CD4-positive, alpha-beta memory T cell (primary cell): ENCODE measurements at regions not wholly inside any gene's neighbourhood (a gene's known extent, or its start where the extent isn't known, plus 50 kb on each side); places are given as distances from the start of the nearest gene placed in this dataset.

Source experiments
- CTCF ChIA-PET: fragments of 350-600 bp; sonication (Branson Sonifier 250); formaldehyde crosslinking; loops from one replicate; lab custom pipeline; 2021; ENCODE audit warnings: inconsistent platforms; ENCODE audit not compliant: partially characterized antibody; lab: Charles Lee
- POLR2A ChIA-PET: fragments of 350-600 bp; sonication (Branson Sonifier 250); formaldehyde crosslinking; loops from one replicate; lab custom pipeline; 2021; ENCODE audit not compliant: partially characterized antibody; lab: Charles Lee
- DNase-seq, 5 donors: peaks; one replicate each; pipeline versions ENCODE4 v3.0.0 to v3.0.0-alpha.2; 2020 to 2022; ENCODE audit warnings: mixed read lengths in 1 of 5
- H3K27ac ChIP-seq: one replicate; pipeline ENCODE4 v1.7.0; 2013; ENCODE audit warnings: low read depth, low read length
- H3K27me3 ChIP-seq: 2 replicates; pipeline ENCODE4 v1.7.0; 2013; ENCODE audit warnings: mild to moderate bottlenecking, low read length, moderate library complexity; ENCODE audit not compliant: insufficient read depth
- H3K36me3 ChIP-seq: 2 replicates; pipeline ENCODE4 v1.7.0; 2013; ENCODE audit warnings: mild to moderate bottlenecking, low read length, moderate library complexity; ENCODE audit not compliant: insufficient read depth
- H3K4me1 ChIP-seq: 2 replicates; pipeline ENCODE4 v1.7.0; 2013; ENCODE audit warnings: mild to moderate bottlenecking, low read length, moderate library complexity; ENCODE audit not compliant: insufficient read depth
- H3K4me3 ChIP-seq, 2 donors: one replicate each; pipeline ENCODE4 v1.7.0; 2013; ENCODE audit warnings: low read length in 2 of 2, mild to moderate bottlenecking in 1 of 2
- H3K9me3 ChIP-seq, 2 donors: one replicate each; pipeline ENCODE4 v1.7.0; 2013; ENCODE audit warnings: low read length in 2 of 2, control low read depth in 1 of 2; ENCODE audit not compliant: control insufficient read depth in 1 of 2
- H3K27ac Mint-ChIP-seq, 7 donors: one replicate each; pipeline ENCODE4 v1.8.0; 2020 to 2021; ENCODE audit warnings: mixed read lengths in 7 of 7, mild to moderate bottlenecking in 6 of 7, inconsistent platforms in 3 of 7, moderate library complexity in 3 of 7
- H3K27me3 Mint-ChIP-seq, 2 donors: one replicate each; pipeline ENCODE4 v1.8.0; 2020 to 2021; ENCODE audit warnings: mixed read lengths in 2 of 2
- H3K36me3 Mint-ChIP-seq, 2 donors: one replicate each; pipeline ENCODE4 v1.8.0; 2020 to 2021; ENCODE audit warnings: mixed read lengths in 2 of 2, inconsistent platforms in 1 of 2, mild to moderate bottlenecking in 1 of 2
- H3K4me1 Mint-ChIP-seq, 4 donors: one replicate each; pipeline ENCODE4 v1.8.0; 2020 to 2021; ENCODE audit warnings: mixed read lengths in 4 of 4, mild to moderate bottlenecking in 1 of 4
- H3K4me3 Mint-ChIP-seq, 8 donors: one replicate each; pipeline ENCODE4 v1.8.0; 2020 to 2021; ENCODE audit warnings: mixed read lengths in 8 of 8, mild to moderate bottlenecking in 7 of 8, moderate library complexity in 6 of 8, inconsistent platforms in 3 of 8
- H3K9me3 Mint-ChIP-seq, 8 donors: one replicate each; pipeline ENCODE4 v1.8.0; 2020 to 2021; ENCODE audit warnings: mixed read lengths in 8 of 8, mild to moderate bottlenecking in 5 of 8, inconsistent platforms in 3 of 8, moderate library complexity in 1 of 8
- intact Hi-C: fragments of 100-400 bp; cut with micrococcal nuclease; formaldehyde crosslinking; loops from one replicate; pipeline ENCODE4 v1.15.1; 2023

DNA sequence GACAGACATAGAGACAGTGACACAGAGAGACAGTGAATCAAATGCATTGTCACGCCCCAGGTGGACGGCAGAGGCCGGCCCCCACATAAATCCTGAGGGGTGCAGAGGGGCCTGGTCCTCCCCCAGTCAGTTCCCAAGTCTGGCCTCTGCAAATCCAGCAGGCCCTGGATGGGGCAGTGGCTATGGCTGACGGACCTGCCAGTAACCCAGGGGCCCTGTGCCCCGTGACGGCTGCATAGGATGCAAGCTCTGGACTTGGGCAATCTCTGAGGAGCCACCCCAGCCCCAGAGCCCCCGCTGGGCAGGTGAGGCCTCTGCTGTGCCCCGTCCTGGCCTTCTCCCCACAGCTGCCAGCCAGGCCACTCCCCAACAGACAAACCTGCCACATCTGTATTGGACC is 204.5 kb downstream of the BRD1 start:
- DNase-seq, result no peak
- H3K4me1 Mint-ChIP-seq, result peaks cover under 1 to 8% (median 7%) of the 10 kb centered on the region in 4 donors
- H3K27ac Mint-ChIP-seq, result no peak overlapping the region
- H3K4me3 Mint-ChIP-seq, result no peak overlapping the region
- intact Hi-C loops, result no loop called here
- no peaks in the 10 kb centered on the region for H3K9me3 ChIP-seq
- peaks cover 0 to 2% (median 0%) of the 10 kb centered on the region in 8 donors for H3K9me3 Mint-ChIP-seq
- CTCF ChIA-PET, result no interaction called here
- no peak overlapping the region for H3K27ac ChIP-seq
- no peaks in the 10 kb centered on the region for H3K27me3 Mint-ChIP-seq
- no peaks in the 10 kb centered on the region for H3K4me1 ChIP-seq
- H3K36me3 ChIP-seq, result no peaks in the 10 kb centered on the region
- H3K36me3 Mint-ChIP-seq, result peaks cover 0 to 9% of the 10 kb centered on the region in 2 donors
- H3K4me3 ChIP-seq, result no peak overlapping the region
- POLR2A ChIA-PET, result no interaction called here
- H3K27me3 ChIP-seq, result no peaks in the 10 kb centered on the region

DNA sequence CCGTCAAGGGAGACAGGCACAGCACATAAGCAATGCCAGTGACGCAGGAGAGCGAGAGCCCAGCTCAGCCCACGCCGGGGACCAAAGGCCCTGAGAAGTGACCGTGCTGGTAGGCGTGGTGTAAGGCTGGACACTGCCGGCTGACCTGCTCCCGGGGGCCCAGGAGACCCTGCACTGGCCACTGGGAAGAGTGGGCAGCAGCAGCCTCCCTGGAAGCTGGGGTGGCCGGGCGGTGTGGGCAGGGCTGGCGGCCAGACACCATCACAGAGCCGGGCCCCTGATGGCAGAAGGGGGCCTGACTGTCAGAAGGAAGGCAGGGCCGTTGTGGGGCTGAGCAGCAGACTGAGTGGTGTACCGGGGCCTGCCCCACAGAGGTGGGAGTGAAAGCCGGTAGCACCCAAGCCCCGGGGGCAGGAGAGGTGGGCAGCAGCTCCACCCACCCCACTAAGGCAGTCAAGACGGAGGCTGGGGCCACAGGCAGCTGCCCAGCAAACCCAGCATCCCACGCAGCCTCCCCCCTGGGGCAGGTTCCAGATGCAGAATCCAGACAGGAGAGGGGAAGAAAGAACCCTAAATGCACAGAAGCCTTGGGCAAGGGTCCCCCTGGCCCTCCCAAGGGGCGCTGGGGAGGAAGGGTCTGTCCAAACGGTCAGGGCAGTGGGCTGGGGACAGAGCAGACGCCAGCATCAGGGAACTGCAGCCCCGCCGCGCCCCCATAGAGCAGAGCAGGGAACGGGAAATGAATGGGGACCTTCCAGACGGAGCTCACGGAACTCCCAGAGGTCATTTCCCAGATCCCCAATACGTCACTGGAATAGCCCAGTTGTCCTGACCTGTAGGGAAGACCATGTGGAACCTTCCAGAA is 205.2 kb downstream of the BRD1 start:
- peaks cover 0 to 8% (median 7%) of the 10 kb centered on the region in 4 donors for H3K4me1 Mint-ChIP-seq
- no peak for DNase-seq
- POLR2A ChIA-PET, result no interaction called here

DNA sequence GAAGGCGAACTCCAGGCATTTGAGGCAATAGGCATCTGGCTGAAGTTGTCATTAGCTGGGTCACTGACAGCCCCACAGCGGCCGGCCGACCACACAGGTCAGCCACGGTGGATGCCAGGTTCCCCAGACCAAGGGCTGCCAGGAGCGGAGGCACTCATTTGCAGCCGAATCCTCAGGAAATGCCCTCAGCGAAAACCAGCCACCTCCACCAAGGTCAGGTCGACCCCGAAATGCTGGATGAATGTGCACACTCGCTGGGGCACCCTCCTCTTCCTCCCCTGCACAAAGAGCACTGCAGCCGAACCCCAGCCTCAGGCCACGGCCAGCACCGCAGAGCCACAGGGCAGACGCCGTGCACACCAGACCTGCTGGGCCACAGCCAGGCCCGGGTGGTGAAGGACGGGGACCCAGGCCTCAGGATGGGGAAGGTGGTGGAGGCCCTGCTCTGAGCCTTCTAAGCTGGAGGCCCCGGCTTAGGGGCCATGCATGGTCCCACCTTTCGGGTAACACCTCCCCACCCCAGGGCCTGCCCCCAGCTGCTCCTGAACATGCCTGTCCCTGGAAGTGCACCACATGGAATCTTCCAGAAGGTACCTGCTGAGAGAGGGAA is 206.0 kb downstream of the BRD1 start:
- DNase-seq, result no peak
- no peaks in the 10 kb centered on the region for H3K4me1 ChIP-seq
- Mint-ChIP-seq H3K36me3 (peaks cover 0 to 9% of the 10 kb centered on the region in 2 donors), H3K27me3 (no peaks in the 10 kb centered on the region), H3K4me1 (peaks cover 0 to 8% (median 7%) of the 10 kb centered on the region in 4 donors), H3K9me3 (peaks cover 0 to 2% (median 0%) of the 10 kb centered on the region in 8 donors), H3K27ac (peak overlapping the region in 1 of 7 donors; percentile 48), H3K4me3 (no peak overlapping the region)
- H3K9me3 ChIP-seq, result no peaks in the 10 kb centered on the region
- H3K4me3 ChIP-seq, result no peak overlapping the region
- H3K36me3 ChIP-seq, result no peaks in the 10 kb centered on the region
- ChIA-PET CTCF (no interaction called here), POLR2A (no interaction called here)
- H3K27ac ChIP-seq, result no peak overlapping the region
- intact Hi-C loops, result no loop called here
- no peaks in the 10 kb centered on the region for H3K27me3 ChIP-seq

More for the DNA sequence above, 205.2 kb downstream of the BRD1 start:
- Histone ChIP-seq H3K27me3 (no peaks in the 10 kb centered on the region), H3K4me1 (no peaks in the 10 kb centered on the region), H3K4me3 (no peak overlapping the region), H3K9me3 (no peaks in the 10 kb centered on the region), H3K36me3 (no peaks in the 10 kb centered on the region), H3K27ac (no peak overlapping the region)
- H3K36me3 Mint-ChIP-seq, result peaks cover 0 to 9% of the 10 kb centered on the region in 2 donors
- peak overlapping the region in 1 of 7 donors; percentile 48 for H3K27ac Mint-ChIP-seq
- H3K9me3 Mint-ChIP-seq, result peaks cover 0 to 2% (median 0%) of the 10 kb centered on the region in 8 donors
- no peak overlapping the region for H3K4me3 Mint-ChIP-seq
- CTCF ChIA-PET, result no interaction called here
- intact Hi-C loops, result no loop called here
- H3K27me3 Mint-ChIP-seq, result no peaks in the 10 kb centered on the region

GRCh38 chr22:49620666-49621065 is 207.0 kb downstream of the BRD1 start:
- intact Hi-C loops, result no loop called here
- DNase-seq, result no peak
- Histone ChIP-seq H3K4me1 (no peaks in the 10 kb centered on the region), H3K9me3 (no peaks in the 10 kb centered on the region), H3K36me3 (no peaks in the 10 kb centered on the region), H3K27me3 (no peaks in the 10 kb centered on the region), H3K27ac (no peak overlapping the region), H3K4me3 (no peak overlapping the region)
- Mint-ChIP-seq H3K27me3 (no peaks in the 10 kb centered on the region), H3K9me3 (no peaks in the 10 kb centered on the region), H3K36me3 (peaks cover 3 to 12% of the 10 kb centered on the region in 2 donors), H3K4me3 (no peak overlapping the region), H3K4me1 (peaks cover 0 to 8% (median 7%) of the 10 kb centered on the region in 4 donors), H3K27ac (no peak overlapping the region)
- ChIA-PET POLR2A (no interaction called here), CTCF (no interaction called here)

DNA sequence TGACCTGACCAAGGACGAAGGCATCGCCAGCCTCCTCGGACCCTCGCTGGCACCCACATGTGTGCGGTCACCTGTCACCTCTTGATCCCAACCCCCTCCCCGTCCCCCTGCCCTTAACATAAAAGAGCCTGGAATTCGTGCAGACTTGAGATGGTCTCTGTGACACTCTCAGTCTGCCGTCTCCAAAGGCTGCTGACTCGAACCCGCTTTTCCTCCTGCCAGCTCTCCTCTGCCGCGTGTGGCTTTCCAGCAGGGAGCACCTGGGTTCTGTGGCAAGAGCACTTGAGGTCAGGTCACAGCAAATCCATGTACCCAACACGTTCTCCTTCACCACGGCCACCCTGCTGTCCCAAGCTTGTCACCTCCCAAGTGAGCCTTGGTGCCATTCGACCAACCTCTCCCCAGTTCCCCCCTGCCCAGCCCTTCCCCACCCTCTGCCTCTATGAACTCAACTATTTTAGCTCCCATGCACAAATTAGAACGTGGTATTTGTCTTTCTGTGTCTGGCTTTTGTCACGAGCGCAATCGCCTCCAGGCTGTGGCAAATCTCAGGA is 207.6 kb downstream of the BRD1 start:
- ChIA-PET CTCF (no interaction called here), POLR2A (no interaction called here)
- Histone ChIP-seq H3K36me3 (no peaks in the 10 kb centered on the region), H3K4me1 (no peaks in the 10 kb centered on the region), H3K27ac (no peak overlapping the region), H3K4me3 (no peak overlapping the region), H3K9me3 (no peaks in the 10 kb centered on the region), H3K27me3 (no peaks in the 10 kb centered on the region)
- Mint-ChIP-seq H3K27me3 (no peaks in the 10 kb centered on the region), H3K36me3 (peaks cover 3 to 12% of the 10 kb centered on the region in 2 donors), H3K4me3 (no peak overlapping the region), H3K27ac (peak overlapping the region in 1 of 7 donors; percentile 52), H3K4me1 (peaks cover 0 to 8% (median 3%) of the 10 kb centered on the region in 4 donors), H3K9me3 (no peaks in the 10 kb centered on the region)
- DNase-seq, result no peak
- intact Hi-C loops, result no loop called here

GRCh38 chr22:49619301-49619700 is 208.4 kb downstream of the BRD1 start:
- Mint-ChIP-seq H3K4me1 (peaks cover 0 to 8% (median 2%) of the 10 kb centered on the region in 4 donors), H3K4me3 (no peak overlapping the region), H3K9me3 (no peaks in the 10 kb centered on the region), H3K36me3 (peaks cover 3 to 12% of the 10 kb centered on the region in 2 donors), H3K27ac (peak overlapping the region in 2 of 7 donors; percentile 36 to 46), H3K27me3 (no peaks in the 10 kb centered on the region)
- ChIA-PET CTCF (no interaction called here), POLR2A (no interaction called here)
- intact Hi-C loops, result no loop called here
- Histone ChIP-seq H3K27ac (no peak overlapping the region), H3K36me3 (no peaks in the 10 kb centered on the region), H3K4me1 (no peaks in the 10 kb centered on the region), H3K4me3 (no peak overlapping the region), H3K9me3 (no peaks in the 10 kb centered on the region), H3K27me3 (no peaks in the 10 kb centered on the region)
- DNase-seq, result no peak

DNA sequence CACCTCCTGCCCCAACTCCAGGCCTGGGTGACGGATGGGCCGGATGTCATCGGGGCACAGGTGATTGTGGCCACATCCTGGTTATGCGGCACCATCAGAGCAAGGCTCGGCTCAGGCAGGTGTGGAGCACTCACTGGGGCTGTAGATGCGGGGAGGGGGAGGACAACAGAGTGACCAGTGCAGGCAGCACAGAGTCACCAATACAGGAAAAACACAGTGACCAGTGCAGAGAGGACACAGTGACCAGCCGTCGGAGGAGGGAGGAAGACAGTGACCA is 209.1 kb downstream of the BRD1 start:
- Mint-ChIP-seq H3K27ac (no peak overlapping the region), H3K4me3 (no peak overlapping the region), H3K9me3 (peaks cover 0 to under 1% (median 0%) of the 10 kb centered on the region in 8 donors), H3K36me3 (peaks cover 3 to 14% of the 10 kb centered on the region in 2 donors), H3K4me1 (peaks cover 0 to 8% (median 2%) of the 10 kb centered on the region in 4 donors), H3K27me3 (no peaks in the 10 kb centered on the region)
- Histone ChIP-seq H3K4me1 (no peaks in the 10 kb centered on the region), H3K27ac (no peak overlapping the region), H3K36me3 (no peaks in the 10 kb centered on the region), H3K9me3 (no peaks in the 10 kb centered on the region), H3K4me3 (no peak overlapping the region), H3K27me3 (no peaks in the 10 kb centered on the region)
- POLR2A ChIA-PET, result no interaction called here
- intact Hi-C loops, result no loop called here
- DNase-seq, result no peak
- CTCF ChIA-PET, result no interaction called here
